ENCODE measurements at regions not wholly inside any gene's neighbourhood (a gene's known extent, or its start where the extent isn't known, plus 50 kb on each side); places are given as distances from the start of the nearest gene placed in this dataset.

- DNase-seq (ENCODE audit: low spot score): no peak
These were observed 296.0 kb upstream of the MKI67 start for GRCh38 chr10:128422190-128422589.

GRCh38 chr10:128422999-128423398 is 296.8 kb upstream of the MKI67 start:
- DNase-seq (ENCODE audit: low spot score): no peak

- no peak for DNase-seq (ENCODE audit: low spot score)
These were observed 303.1 kb upstream of the MKI67 start for GRCh38 chr10:128429321-128429720.

- no peak for DNase-seq (ENCODE audit: low spot score)
These were observed 303.8 kb upstream of the MKI67 start for GRCh38 chr10:128429835-128430513.

GRCh38 chr10:128431083-128431482 is 304.9 kb upstream of the MKI67 start:
- no peak for DNase-seq (ENCODE audit: low spot score)

GRCh38 chr10:128431506-128431905 is 305.3 kb upstream of the MKI67 start:
- DNase-seq (ENCODE audit: low spot score): no peak

- no peak for DNase-seq (ENCODE audit: low spot score)
These were observed 305.8 kb upstream of the MKI67 start for GRCh38 chr10:128432011-128432410.

GRCh38 chr10:128432423-128432822 is 306.2 kb upstream of the MKI67 start:
- no peak for DNase-seq (ENCODE audit: low spot score)

GRCh38 chr10:128435811-128436210 is 309.6 kb upstream of the MKI67 start:
- no peak for DNase-seq (ENCODE audit: low spot score)

- no peak for DNase-seq (ENCODE audit: low spot score)
These were observed 311.6 kb upstream of the MKI67 start for GRCh38 chr10:128437786-128438345.

- no peak for DNase-seq (ENCODE audit: low spot score)
These were observed 312.3 kb upstream of the MKI67 start for GRCh38 chr10:128438417-128439063.

GRCh38 chr10:128440513-128441160 is 314.4 kb upstream of the MKI67 start:
- DNase-seq (ENCODE audit: low spot score): no peak

- no peak for DNase-seq (ENCODE audit: low spot score)
These were observed 317.8 kb upstream of the MKI67 start for GRCh38 chr10:128443925-128444518.

- DNase-seq (ENCODE audit: low spot score): no peak
These were observed 322.6 kb upstream of the MKI67 start for GRCh38 chr10:128448796-128449195.

GRCh38 chr10:128451879-128452278 is 325.7 kb upstream of the MKI67 start:
- no peak for DNase-seq (ENCODE audit: low spot score)

GRCh38 chr10:128456271-128456670 is 330.0 kb upstream of the MKI67 start:
- no peak for DNase-seq (ENCODE audit: low spot score)

GRCh38 chr10:128457136-128457535 is 330.9 kb upstream of the MKI67 start:
- no peak for DNase-seq (ENCODE audit: low spot score)

GRCh38 chr10:128461991-128462390 is 335.8 kb upstream of the MKI67 start:
- no peak for DNase-seq (ENCODE audit: low spot score)

GRCh38 chr10:128462844-128463243 is 336.6 kb upstream of the MKI67 start:
- DNase-seq (ENCODE audit: low spot score): no peak

- DNase-seq (ENCODE audit: low spot score): peak; percentile 18
These were observed 338.0 kb upstream of the MKI67 start for GRCh38 chr10:128463991-128464760.

GRCh38 chr10:128465697-128466096 is 339.5 kb upstream of the MKI67 start:
- no peak for DNase-seq (ENCODE audit: low spot score)

- no peak for DNase-seq (ENCODE audit: low spot score)
These were observed 340.7 kb upstream of the MKI67 start for GRCh38 chr10:128466831-128467371.
